Fibroblast of villous mesenchyme (primary cell): ENCODE measurements at regions not wholly inside any gene's neighbourhood (a gene's known extent, or its start where the extent isn't known, plus 50 kb on each side); places are given as distances from the start of the nearest gene placed in this dataset.

Experiments
- DNase-seq: peaks from one replicate; pipeline ENCODE4 v3.0.0-alpha.2; 2010; ENCODE audit warnings: low read depth
- H3K4me3 ChIP-seq: 2 replicates; pipeline ENCODE4 v1.5.1; 2011; ENCODE audit warnings: low read depth, mild to moderate bottlenecking, low read length
- TF ChIP-seq, protein P1 (sequence below): IDR thresholded peaks from 2 replicates; pipeline ENCODE4 v1.5.1; 2012; ENCODE audit warnings: low read depth, mild to moderate bottlenecking, low read length; ENCODE audit not compliant: insufficient read depth

DNA sequence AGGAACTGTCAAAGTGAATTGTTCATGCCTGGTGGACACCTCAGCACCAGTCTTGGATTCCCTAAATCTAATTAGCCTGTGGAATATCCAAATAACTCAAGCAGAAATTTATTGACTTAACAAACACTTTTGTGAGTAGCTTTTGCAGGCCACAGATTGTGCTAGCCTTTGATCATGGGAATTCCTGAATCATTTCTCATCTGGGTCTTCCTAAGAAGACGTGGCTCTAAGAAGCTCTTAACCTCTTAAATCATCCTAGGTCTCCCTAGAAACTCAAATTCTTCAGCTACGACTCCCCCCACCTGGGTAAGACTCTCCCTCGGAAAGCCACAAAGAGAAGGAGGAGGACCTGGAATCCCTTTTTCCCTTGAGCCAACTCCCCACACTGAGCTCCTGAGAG, 53.8 kb upstream of the PSEN2 start:
- no peak overlapping the region for H3K4me3 ChIP-seq
- peak; percentile 66 for DNase-seq
- TF ChIP-seq, protein P1, sequence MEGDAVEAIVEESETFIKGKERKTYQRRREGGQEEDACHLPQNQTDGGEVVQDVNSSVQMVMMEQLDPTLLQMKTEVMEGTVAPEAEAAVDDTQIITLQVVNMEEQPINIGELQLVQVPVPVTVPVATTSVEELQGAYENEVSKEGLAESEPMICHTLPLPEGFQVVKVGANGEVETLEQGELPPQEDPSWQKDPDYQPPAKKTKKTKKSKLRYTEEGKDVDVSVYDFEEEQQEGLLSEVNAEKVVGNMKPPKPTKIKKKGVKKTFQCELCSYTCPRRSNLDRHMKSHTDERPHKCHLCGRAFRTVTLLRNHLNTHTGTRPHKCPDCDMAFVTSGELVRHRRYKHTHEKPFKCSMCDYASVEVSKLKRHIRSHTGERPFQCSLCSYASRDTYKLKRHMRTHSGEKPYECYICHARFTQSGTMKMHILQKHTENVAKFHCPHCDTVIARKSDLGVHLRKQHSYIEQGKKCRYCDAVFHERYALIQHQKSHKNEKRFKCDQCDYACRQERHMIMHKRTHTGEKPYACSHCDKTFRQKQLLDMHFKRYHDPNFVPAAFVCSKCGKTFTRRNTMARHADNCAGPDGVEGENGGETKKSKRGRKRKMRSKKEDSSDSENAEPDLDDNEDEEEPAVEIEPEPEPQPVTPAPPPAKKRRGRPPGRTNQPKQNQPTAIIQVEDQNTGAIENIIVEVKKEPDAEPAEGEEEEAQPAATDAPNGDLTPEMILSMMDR: no peak

GRCh38 chr1:226814751-226815537, 55.5 kb upstream of the PSEN2 start:
- peak; percentile 85 for DNase-seq
- TF ChIP-seq, protein P1: no peak
- H3K4me3 ChIP-seq: no peak overlapping the region

DNA sequence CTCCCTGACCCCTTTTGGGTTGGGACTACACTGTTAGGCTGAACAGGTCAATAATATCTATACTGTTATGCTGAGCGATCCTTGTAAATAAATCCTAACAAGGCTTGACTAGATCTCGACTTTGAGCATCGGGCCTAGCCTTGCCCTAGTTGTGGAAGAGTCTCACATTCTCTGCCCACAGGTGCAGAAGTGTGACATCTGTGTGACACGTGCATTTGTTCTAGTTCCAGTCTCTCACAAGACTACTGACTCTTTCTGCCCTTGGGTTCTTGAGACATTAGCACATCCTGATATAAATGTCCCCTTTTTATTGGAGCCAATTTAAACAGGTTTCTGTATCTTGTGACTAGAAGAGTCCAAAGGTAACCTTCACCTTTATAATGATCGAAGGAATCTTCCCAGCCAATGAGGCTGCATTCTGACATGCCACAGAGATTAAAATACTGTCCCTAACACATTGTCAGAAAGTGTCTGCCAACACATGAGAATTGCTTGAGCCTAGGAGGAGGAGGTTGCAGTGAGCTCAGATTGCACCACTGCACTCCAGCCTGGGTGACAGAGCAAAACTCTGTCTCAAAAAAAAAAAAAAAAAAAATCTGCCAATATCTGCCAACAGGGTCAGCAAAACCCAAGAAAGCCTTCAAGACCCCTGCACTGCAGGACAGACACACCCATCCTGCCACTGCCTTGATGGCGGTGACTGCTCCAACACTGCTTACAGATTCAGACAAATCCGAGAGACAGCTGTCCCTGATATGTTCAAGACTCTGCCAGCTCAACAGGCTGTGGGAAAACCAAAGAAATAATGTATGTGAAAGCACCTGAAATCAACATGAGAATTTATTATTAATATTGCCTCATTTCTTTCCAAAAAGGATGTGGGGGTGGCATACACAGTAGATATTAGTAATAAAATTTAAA, 56.5 kb upstream of the PSEN2 start:
- H3K4me3 ChIP-seq: no peak overlapping the region
- DNase-seq: no peak
- TF ChIP-seq, protein P1: no peak

- H3K4me3 ChIP-seq: no peak overlapping the region
- TF ChIP-seq, protein P1: no peak
- DNase-seq: no peak
Measured at GRCh38 chr1:226810681-226811080, 59.7 kb upstream of the PSEN2 start.

- DNase-seq: no peak
- H3K4me3 ChIP-seq: no peak overlapping the region
- TF ChIP-seq, protein P1: no peak
Measured at GRCh38 chr1:226809785-226810571, 60.4 kb upstream of the PSEN2 start.

- TF ChIP-seq, protein P1: no peak
- H3K4me3 ChIP-seq: no peak overlapping the region
- DNase-seq: no peak
Measured at GRCh38 chr1:226808501-226808900, 61.9 kb upstream of the PSEN2 start.
